ENCODE measurements at regions not wholly inside any gene's neighbourhood (a gene's known extent, or its start where the extent isn't known, plus 50 kb on each side); places are given as distances from the start of the nearest gene placed in this dataset.

DNA sequence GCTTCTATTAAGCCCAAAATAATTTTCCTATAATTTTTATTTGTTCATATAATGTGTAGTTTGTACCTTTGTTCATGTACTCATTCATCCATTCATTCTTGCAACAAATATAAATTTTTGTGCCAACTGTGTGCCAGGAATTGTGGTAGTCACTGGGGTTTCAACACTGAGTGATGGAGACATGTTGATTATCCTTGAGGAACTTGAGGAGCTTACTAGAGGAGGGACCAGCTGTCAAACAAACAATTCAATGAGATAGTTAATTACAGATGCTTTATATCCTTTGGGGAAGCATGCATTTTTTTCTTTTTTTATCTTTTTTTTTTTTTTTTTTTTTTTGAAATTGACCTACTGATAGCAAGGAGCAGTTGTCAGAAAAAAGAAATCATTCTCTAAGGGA, 324.8 kb downstream of the GABRG2 start:
- TF ChIP-seq, protein P1, sequence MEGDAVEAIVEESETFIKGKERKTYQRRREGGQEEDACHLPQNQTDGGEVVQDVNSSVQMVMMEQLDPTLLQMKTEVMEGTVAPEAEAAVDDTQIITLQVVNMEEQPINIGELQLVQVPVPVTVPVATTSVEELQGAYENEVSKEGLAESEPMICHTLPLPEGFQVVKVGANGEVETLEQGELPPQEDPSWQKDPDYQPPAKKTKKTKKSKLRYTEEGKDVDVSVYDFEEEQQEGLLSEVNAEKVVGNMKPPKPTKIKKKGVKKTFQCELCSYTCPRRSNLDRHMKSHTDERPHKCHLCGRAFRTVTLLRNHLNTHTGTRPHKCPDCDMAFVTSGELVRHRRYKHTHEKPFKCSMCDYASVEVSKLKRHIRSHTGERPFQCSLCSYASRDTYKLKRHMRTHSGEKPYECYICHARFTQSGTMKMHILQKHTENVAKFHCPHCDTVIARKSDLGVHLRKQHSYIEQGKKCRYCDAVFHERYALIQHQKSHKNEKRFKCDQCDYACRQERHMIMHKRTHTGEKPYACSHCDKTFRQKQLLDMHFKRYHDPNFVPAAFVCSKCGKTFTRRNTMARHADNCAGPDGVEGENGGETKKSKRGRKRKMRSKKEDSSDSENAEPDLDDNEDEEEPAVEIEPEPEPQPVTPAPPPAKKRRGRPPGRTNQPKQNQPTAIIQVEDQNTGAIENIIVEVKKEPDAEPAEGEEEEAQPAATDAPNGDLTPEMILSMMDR (IDR thresholded peaks at IDR 0.05; ENCODE audit: unreplicated experiment) = no peak
- POLR2A ChIA-PET = interaction anchor here (0.6 kb wide), 1 partner anchor 306 kb away, joined by 3 read pairs; no protein-coding TSS in a partner anchor
- CTCF ChIA-PET = no interaction called here
- no peak for DNase-seq (ENCODE audit: unreplicated experiment)
- Mint-ChIP-seq H3K27me3 (ENCODE audit: insufficient read depth, unreplicated experiment) (no peaks in the 10 kb centered on the region), H3K27ac (ENCODE audit: low read depth, unreplicated experiment) (no peak overlapping the region), H3K36me3 (ENCODE audit: insufficient read depth, unreplicated experiment) (no peaks in the 10 kb centered on the region), H3K9me3 (ENCODE audit: unreplicated experiment) (peaks cover 41% of the 10 kb centered on the region), H3K4me1 (ENCODE audit: insufficient read depth, unreplicated experiment) (no peaks in the 10 kb centered on the region), H3K4me3 (ENCODE audit: unreplicated experiment) (no peak overlapping the region)
- BruUV-seq (replicated peaks) = no TSS peak
- intact Hi-C loops (cut with micrococcal nuclease) = no loop called here

DNA sequence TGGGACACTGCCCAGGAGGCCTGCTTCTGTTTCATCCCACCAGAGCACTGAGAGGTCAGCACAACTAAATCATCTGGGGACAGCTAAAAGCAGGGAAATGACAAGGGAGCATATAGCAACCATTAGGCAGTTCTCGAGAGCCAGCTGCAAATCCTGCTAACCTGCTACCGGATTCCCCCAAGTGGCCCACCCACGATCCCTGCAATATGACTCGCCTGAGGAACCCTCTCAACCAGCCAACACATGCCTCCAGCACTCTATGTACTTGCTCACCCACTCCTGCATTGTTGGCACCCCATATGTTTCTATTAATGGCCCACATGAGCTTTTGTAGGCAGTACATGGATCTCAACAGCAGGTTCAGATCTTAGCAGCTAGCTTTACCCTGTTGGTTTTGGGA, 326.0 kb downstream of the GABRG2 start:
- Mint-ChIP-seq H3K36me3 (ENCODE audit: insufficient read depth, unreplicated experiment) (no peaks in the 10 kb centered on the region), H3K27me3 (ENCODE audit: insufficient read depth, unreplicated experiment) (no peaks in the 10 kb centered on the region), H3K4me3 (ENCODE audit: unreplicated experiment) (no peak overlapping the region), H3K9me3 (ENCODE audit: unreplicated experiment) (peaks cover 48% of the 10 kb centered on the region), H3K27ac (ENCODE audit: low read depth, unreplicated experiment) (no peak overlapping the region), H3K4me1 (ENCODE audit: insufficient read depth, unreplicated experiment) (no peaks in the 10 kb centered on the region)
- ChIA-PET CTCF (no interaction called here), POLR2A (interaction anchor here (0.6 kb wide), 1 partner anchor 45 kb away, joined by 5 read pairs; no protein-coding TSS in a partner anchor)
- BruUV-seq (replicated peaks) = no TSS peak
- TF ChIP-seq, protein P1 (IDR thresholded peaks at IDR 0.05; ENCODE audit: unreplicated experiment) = no peak
- DNase-seq (ENCODE audit: unreplicated experiment) = no peak
- intact Hi-C loops (cut with micrococcal nuclease) = no loop called here

DNA sequence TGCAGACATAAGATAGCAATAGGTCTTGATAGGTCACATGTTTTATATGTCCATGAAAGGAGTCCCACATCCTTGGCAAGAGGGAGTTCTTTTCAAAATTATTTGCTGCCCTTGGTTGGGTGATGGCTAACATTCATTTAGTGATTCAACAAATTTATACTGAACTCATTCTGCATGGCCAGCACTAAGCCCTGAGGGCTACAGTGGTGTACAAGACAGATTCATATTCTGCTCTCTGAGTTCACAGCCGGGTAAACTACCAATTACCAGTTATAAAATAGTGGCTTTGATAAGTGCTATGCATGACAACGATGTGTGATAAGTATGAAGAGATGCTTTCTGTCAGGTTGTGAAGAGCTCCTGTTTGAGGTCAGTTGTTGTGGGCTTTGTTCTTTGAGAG, 340.0 kb downstream of the GABRG2 start:
- Mint-ChIP-seq H3K4me1 (ENCODE audit: insufficient read depth, unreplicated experiment) (peaks cover 10% of the 10 kb centered on the region), H3K27ac (ENCODE audit: low read depth, unreplicated experiment) (no peak overlapping the region), H3K27me3 (ENCODE audit: insufficient read depth, unreplicated experiment) (no peaks in the 10 kb centered on the region), H3K4me3 (ENCODE audit: unreplicated experiment) (no peak overlapping the region), H3K36me3 (ENCODE audit: insufficient read depth, unreplicated experiment) (no peaks in the 10 kb centered on the region), H3K9me3 (ENCODE audit: unreplicated experiment) (no peaks in the 10 kb centered on the region)
- ChIA-PET CTCF (interaction anchor here (0.6 kb wide), 1 partner anchor 85 kb away, joined by 3 read pairs; no protein-coding TSS in a partner anchor), POLR2A (interaction anchor here (0.9 kb wide), 1 partner anchor 63 kb away, joined by 3 read pairs; no protein-coding TSS in a partner anchor)
- DNase-seq (ENCODE audit: unreplicated experiment) = no peak
- TF ChIP-seq, protein P1 (IDR thresholded peaks at IDR 0.05; ENCODE audit: unreplicated experiment) = no peak
- intact Hi-C loops (cut with micrococcal nuclease) = no loop called here
- BruUV-seq (replicated peaks) = no TSS peak

DNA sequence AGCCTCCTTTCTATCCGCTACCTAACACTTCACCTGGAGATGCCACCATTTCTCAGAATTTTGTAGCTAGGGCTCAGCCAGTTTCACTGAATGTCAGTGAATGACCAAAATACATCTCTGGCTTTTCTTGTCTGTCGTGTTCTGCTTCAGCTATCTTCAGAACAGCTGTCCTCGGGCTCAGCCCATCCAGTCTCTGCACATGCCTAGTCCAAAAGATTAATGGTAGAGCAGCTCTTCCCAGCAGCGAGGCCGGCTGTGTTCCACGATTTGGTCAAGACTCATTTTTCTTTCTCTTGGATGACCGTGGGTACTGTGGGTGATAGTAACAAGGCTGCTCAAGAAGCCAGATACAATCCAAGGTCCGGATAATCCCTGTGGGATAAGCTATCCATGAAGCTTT, 342.8 kb downstream of the GABRG2 start:
- Mint-ChIP-seq H3K27me3 (ENCODE audit: insufficient read depth, unreplicated experiment) (no peaks in the 10 kb centered on the region), H3K4me3 (ENCODE audit: unreplicated experiment) (no peak overlapping the region), H3K9me3 (ENCODE audit: unreplicated experiment) (no peaks in the 10 kb centered on the region), H3K4me1 (ENCODE audit: insufficient read depth, unreplicated experiment) (peaks cover 10% of the 10 kb centered on the region), H3K36me3 (ENCODE audit: insufficient read depth, unreplicated experiment) (no peaks in the 10 kb centered on the region), H3K27ac (ENCODE audit: low read depth, unreplicated experiment) (no peak overlapping the region)
- POLR2A ChIA-PET = interaction anchor here (1.3 kb wide), 1 partner anchor 16 kb away, joined by 3 read pairs; no protein-coding TSS in a partner anchor
- TF ChIP-seq, protein P1 (IDR thresholded peaks at IDR 0.05; ENCODE audit: unreplicated experiment) = no peak
- BruUV-seq (replicated peaks) = no TSS peak
- CTCF ChIA-PET = interaction anchor here (0.5 to 0.6 kb wide), 2 partner anchors 373 to 789 kb away, joined by 3 to 4 read pairs; no protein-coding TSS in a partner anchor
- intact Hi-C loops (cut with micrococcal nuclease) = no loop called here
- DNase-seq (ENCODE audit: unreplicated experiment) = no peak

Data from MCF 10A (cell line).